HepG2 (cell line): ENCODE measurements at regions not wholly inside any gene's neighbourhood (a gene's known extent, or its start where the extent isn't known, plus 50 kb on each side); places are given as distances from the start of the nearest gene placed in this dataset.

Experiments
- ATAC-seq: fragments of 200-7000 bp; cut with Tn5 transposase; 3 replicates; pipeline ENCODE4 v1.9.1; 2020; ENCODE audit warnings: mild to moderate bottlenecking, moderate library complexity
- BruUV-seq: library from RNA; stranded (reverse); fragments of 400-500 nt; replicated peaks from 2 replicates; lab custom pipeline; 2021; lab: Mats Ljungman, UMichigan
- CTCF ChIA-PET: fragments of 300-600 bp; formaldehyde crosslinking; extraction: SDS; loops from one replicate; lab custom pipeline; 2021; ENCODE audit warnings: low total read pairs, inconsistent platforms, low intra/inter-chr PET ratio; lab: Yijun Ruan, JAX
- POLR2A ChIA-PET: fragments of 350-600 bp; sonication (Branson Sonifier 250); formaldehyde crosslinking; loops from one replicate; lab custom pipeline; 2020; ENCODE audit warnings: antibody characterized with exemption, inconsistent platforms; lab: Yijun Ruan, JAX
- DNase-seq: peaks from one replicate; pipeline ENCODE4 v3.0.0-alpha.2; 2015; ENCODE audit warnings: low spot score
- FAIRE-seq: peaks from 3 replicates; lab custom pipeline; 2011; peaks lifted over from hg19 to GRCh38; lab: Jason Lieb, UNC
- H2AFZ ChIP-seq: one replicate; pipeline ENCODE4 v1.6.1; 2011; ENCODE audit warnings: low read length, inconsistent platforms
- H3K27ac ChIP-seq: fragments of 300-600 bp; 3 replicates; pipeline ENCODE4 v1.8.0; 2011; ENCODE audit warnings: mixed run types, mild to moderate bottlenecking, mixed read lengths, low read length, inconsistent platforms; ENCODE audit not compliant: insufficient read depth; ENCODE audit errors: extremely low read length
- H3K27me3 ChIP-seq, 2 experiments: fragments of 200-600 bp in 1 of 2; 2 replicates in 1 of 2; 3 replicates in 1 of 2; pipeline versions ENCODE4 v1.6.0 to v1.8.0; 2011; ENCODE audit warnings: low read length in 2 of 2, mild to moderate bottlenecking in 2 of 2, moderate library complexity in 2 of 2, inconsistent platforms in 1 of 2; ENCODE audit not compliant: insufficient read depth in 2 of 2, control insufficient read depth in 1 of 2
- H3K36me3 ChIP-seq, 2 experiments: fragments of 200-600 bp in 1 of 2; replicated peaks in 1 of 2; 2 replicates in 1 of 2; 3 replicates in 1 of 2; pipeline versions ENCODE4 v1.5.1 to v1.8.0; 2011; ENCODE audit warnings: low read length in 2 of 2, inconsistent platforms in 1 of 2; ENCODE audit not compliant: insufficient read depth in 2 of 2, control insufficient read depth in 1 of 2
- H3K4me1 ChIP-seq: 2 replicates; pipeline ENCODE4 v1.5.1; 2012; ENCODE audit warnings: low read length, inconsistent platforms; ENCODE audit not compliant: insufficient read depth
- H3K4me2 ChIP-seq: 2 replicates; pipeline ENCODE4 v1.6.0; 2011; ENCODE audit warnings: low read depth, low read length, inconsistent platforms
- H3K4me3 ChIP-seq, 3 experiments: fragments of 200-600 bp in 1 of 3; sonication (generic), shearing (Covaris generic) in 1 of 3; replicated peaks in 1 of 3; 2 replicates each; pipeline ENCODE4 v1.5.1; 2011 to 2016; ENCODE audit warnings: low read length in 3 of 3, inconsistent platforms in 2 of 3, low read depth in 2 of 3, mild to moderate bottlenecking in 2 of 3, control low read depth in 1 of 3, mixed read lengths in 1 of 3; ENCODE audit not compliant: insufficient read depth in 1 of 3
- H3K79me2 ChIP-seq: one replicate; pipeline ENCODE4 v1.6.1; 2011; ENCODE audit warnings: low read length, inconsistent platforms; ENCODE audit not compliant: insufficient read depth
- H3K9ac ChIP-seq: 2 replicates; pipeline ENCODE4 v1.6.0; 2011; ENCODE audit warnings: mild to moderate bottlenecking, low read depth, low read length, inconsistent platforms; ENCODE audit not compliant: insufficient read depth
- H3K9me3 ChIP-seq: 2 replicates; pipeline ENCODE4 v1.5.1; 2012; ENCODE audit warnings: mild to moderate bottlenecking, low read length
- H4K20me1 ChIP-seq: 2 replicates; pipeline ENCODE4 v1.6.0; 2011; ENCODE audit warnings: inconsistent platforms, mild to moderate bottlenecking, low read length, moderate library complexity; ENCODE audit not compliant: insufficient read depth
- HNF1A ChIP-seq, 2 experiments: sonication (generic) in 1 of 2; formaldehyde crosslinking in 1 of 2; IDR thresholded peaks; 2 replicates each; pipeline versions ENCODE4 v1.4.0 to v1.6.1; 2016 to 2020; ENCODE audit warnings: borderline replicate concordance in 1 of 2, low read depth in 1 of 2, mild to moderate bottlenecking in 1 of 2, missing genetic modification reagents in 1 of 2
- NFKB2 ChIP-seq: sonication (generic); formaldehyde crosslinking; IDR thresholded peaks from 2 replicates; pipeline ENCODE4 v1.4.0; 2020; ENCODE audit warnings: missing genetic modification reagents, borderline replicate concordance
- PRDM4 ChIP-seq: sonication (generic); formaldehyde crosslinking; IDR thresholded peaks from 2 replicates; pipeline ENCODE4 v1.9.0; 2021; ENCODE audit warnings: missing genetic modification reagents, borderline replicate concordance
- RAD51 ChIP-seq: fragments of 450-650 bp; IDR thresholded peaks from 2 replicates; pipeline ENCODE4 v1.6.1; 2016; ENCODE audit warnings: borderline replicate concordance
- THRA ChIP-seq: sonication (generic); formaldehyde crosslinking; IDR thresholded peaks from 2 replicates; pipeline ENCODE4 v1.4.0; 2020; ENCODE audit warnings: missing genetic modification reagents, borderline replicate concordance
- USF2 ChIP-seq, 2 experiments: sonication (generic) in 1 of 2; formaldehyde crosslinking in 1 of 2; IDR thresholded peaks; 2 replicates each; pipeline versions ENCODE4 v1.5.1 to v1.6.1; 2011 to 2020; ENCODE audit warnings: borderline replicate concordance in 1 of 2, low read depth in 1 of 2, low read length in 1 of 2, mild to moderate bottlenecking in 1 of 2, missing genetic modification reagents in 1 of 2, moderate library complexity in 1 of 2
- WGBS: methylation state at CpG from one replicate; pipeline ENCODE4 v1.1.6; 2017; ENCODE audit warnings: low lambda C conversion rate; 5-methylcytosine and 5-hydroxymethylcytosine counted together
- in situ Hi-C: cut with HindIII; loops from 2 replicates; pipeline ENCODE4 v1.10.0; 2017; ENCODE audit warnings: low pct_unique_long_range_greater_than_20kb; ENCODE audit not compliant: extremely low pct_ligation_motif_present
- intact Hi-C: fragments of 100-400 bp; cut with micrococcal nuclease; formaldehyde crosslinking; loops from one replicate; pipeline ENCODE4 v1.10.0; 2022; ENCODE audit not compliant: unreplicated experiment

- TF ChIP-seq THRA (CRISPR knock-in tag) (no peak), HNF1A (IDR thresholded peaks at IDR 0.05; ENCODE audit: low read depth) (no peak), HNF1A (CRISPR knock-in tag; IDR thresholded peaks at IDR 0.05; ENCODE audit: borderline replicate concordance) (no peak), PRDM4 (CRISPR knock-in tag) (no peak)
Measured at GRCh38 chr9:14412775-14413174, 98.8 kb upstream of the NFIB start (continued).

- no TSS peak for BruUV-seq
- ATAC-seq (no peak), FAIRE-seq (no peak), DNase-seq (no peak)
- Histone ChIP-seq H3K9ac (no peak overlapping the region), H3K9me3 (no peaks in the 10 kb centered on the region), H4K20me1 (no peaks in the 10 kb centered on the region), H3K4me3 (no peak overlapping the region), H3K36me3 (no peaks in the 10 kb centered on the region), H3K27me3 (no peaks in the 10 kb centered on the region; a peak in 1 of 5 replicates), H3K4me2 (no peak overlapping the region), H3K27ac (no peak overlapping the region), H3K4me1 (no peaks in the 10 kb centered on the region), H2AFZ (no peak overlapping the region), H3K79me2 (no peaks in the 10 kb centered on the region)
- TF ChIP-seq RAD51: peak; percentile 90
- TF ChIP-seq USF2 (IDR thresholded peaks at IDR 0.05; ENCODE audit: low read depth, low read length): peak; percentile 59; the same call in 1 of the 2 replicates
- no peak for TF ChIP-seq USF2 (CRISPR knock-in tag; IDR thresholded peaks at IDR 0.05; ENCODE audit: borderline replicate concordance)
- TF ChIP-seq NFKB2 (CRISPR knock-in tag): no peak
- in situ Hi-C loops (no loop called here), intact Hi-C loops (no loop called here)
- WGBS: 0% methylated on average over 2 of the region's 2 CpGs
- ChIA-PET POLR2A (no interaction called here), CTCF (no interaction called here)
Measured at GRCh38 chr9:14406463-14406862, 92.5 kb upstream of the NFIB start.
